GM12878 (cell line): ENCODE measurements at regions not wholly inside any gene's neighbourhood (a gene's known extent, or its start where the extent isn't known, plus 50 kb on each side); places are given as distances from the start of the nearest gene placed in this dataset.

Source experiments
- ATAC-seq: fragments of 200-7000 bp; cut with Tn5 transposase; 3 replicates; pipeline ENCODE4 v1.9.1; 2020; ENCODE audit warnings: mild to moderate bottlenecking, moderate library complexity
- BruUV-seq: library from RNA; stranded (reverse); fragments of 400-500 nt; replicated peaks from 2 replicates; lab custom pipeline; 2021; lab: Mats Ljungman, UMichigan
- CTCF ChIA-PET: fragments of 300-600 bp; sonication (Branson Sonifier 250); formaldehyde crosslinking; extraction: SDS; loops from one replicate; lab custom pipeline; 2021; ENCODE audit warnings: inconsistent platforms; lab: Yijun Ruan, JAX
- POLR2A ChIA-PET: fragments of 350-600 bp; formaldehyde crosslinking; extraction: SDS; loops from one replicate; lab custom pipeline; 2021; ENCODE audit warnings: inconsistent platforms; lab: Charles Lee
- RAD21 ChIA-PET: fragments of 300-600 bp; sonication (Branson Sonifier 250); formaldehyde crosslinking; loops from one replicate; lab custom pipeline; 2023; ENCODE audit warnings: antibody characterized with exemption; ENCODE audit not compliant: unreplicated experiment; lab: Charles Lee
- SMC1A ChIA-PET: fragments of 300-600 bp; sonication (Branson Sonifier 250); formaldehyde crosslinking; loops from one replicate; lab custom pipeline; 2023; ENCODE audit not compliant: unreplicated experiment, uncharacterized antibody; lab: Charles Lee
- DNase-seq: peaks from one replicate; pipeline ENCODE4 v3.0.0-alpha.2; 2011; ENCODE audit warnings: low read depth, low spot score
- FAIRE-seq: peaks from 3 replicates; lab custom pipeline; 2011; peaks lifted over from hg19 to GRCh38; lab: Jason Lieb, UNC
- H2AFZ ChIP-seq: 2 replicates; pipeline ENCODE4 v1.6.0; 2011; ENCODE audit warnings: low read depth, low read length, control low read depth; ENCODE audit not compliant: control insufficient read depth
- H3K27ac ChIP-seq: 2 replicates; pipeline ENCODE4 v1.5.1; 2011; ENCODE audit warnings: control low read depth; ENCODE audit not compliant: control insufficient read depth, insufficient read depth
- H3K27me3 ChIP-seq, 2 experiments: replicated peaks in 1 of 2; 2 replicates each; pipeline versions ENCODE4 v1.6.0 to v1.6.1; 2011; ENCODE audit warnings: low read length in 1 of 2; ENCODE audit not compliant: control insufficient read depth in 2 of 2, insufficient read depth in 2 of 2
- H3K36me3 ChIP-seq, 2 experiments: 2 replicates each; pipeline ENCODE4 v1.5.1; 2011; ENCODE audit warnings: low read length in 1 of 2; ENCODE audit not compliant: control insufficient read depth in 2 of 2, insufficient read depth in 2 of 2
- H3K4me1 ChIP-seq: 2 replicates; pipeline ENCODE4 v1.6.1; 2011; ENCODE audit warnings: mild to moderate bottlenecking, low read length, moderate library complexity, mixed read lengths; ENCODE audit not compliant: control insufficient read depth, insufficient read depth
- H3K4me2 ChIP-seq: 2 replicates; pipeline ENCODE4 v1.6.0; 2011; ENCODE audit warnings: control low read depth; ENCODE audit not compliant: control insufficient read depth, insufficient read depth
- H3K4me3 ChIP-seq: fragments of 200-600 bp; sonication (generic); 2 replicates; pipeline ENCODE4 v1.5.1; 2016
- H3K79me2 ChIP-seq: 2 replicates; pipeline ENCODE4 v1.6.0; 2011; ENCODE audit warnings: low read length; ENCODE audit not compliant: control insufficient read depth, insufficient read depth
- H3K9ac ChIP-seq: 2 replicates; pipeline ENCODE4 v1.8.0; 2011; ENCODE audit warnings: low read length, control low read depth, mixed read lengths; ENCODE audit not compliant: control insufficient read depth, insufficient read depth
- H3K9me3 ChIP-seq: replicated peaks from 3 replicates; pipeline ENCODE4 v1.5.1; 2011; ENCODE audit warnings: mild to moderate bottlenecking, low read length; ENCODE audit not compliant: control insufficient read depth, insufficient read depth
- H4K20me1 ChIP-seq: 2 replicates; pipeline ENCODE4 v1.6.0; 2011; ENCODE audit not compliant: control insufficient read depth, insufficient read depth
- ATF7 ChIP-seq: fragments of 450-650 bp; IDR thresholded peaks from 2 replicates; pipeline ENCODE4 v1.6.1; 2016; ENCODE audit warnings: low read depth, mild to moderate bottlenecking
- EED ChIP-seq: sonication (generic); IDR thresholded peaks from 2 replicates; pipeline ENCODE4 v1.6.1; 2016; ENCODE audit warnings: antibody characterized with exemption, low read depth
- EP300 ChIP-seq, 2 experiments: fragments of 150-350 bp in 1 of 2; IDR thresholded peaks; 2 replicates each; pipeline ENCODE4 v1.6.1; 2011 to 2012; ENCODE audit warnings: low read depth in 2 of 2, low read length in 2 of 2, borderline replicate concordance in 1 of 2, improper control_type of control experiment in 1 of 2, inconsistent platforms in 1 of 2; ENCODE audit not compliant: control insufficient read depth in 1 of 2
- KDM1A ChIP-seq: fragments of 200-600 bp; sonication (generic); IDR thresholded peaks from 2 replicates; pipeline ENCODE4 v1.6.1; 2016; ENCODE audit warnings: borderline replicate concordance
- POLR2AphosphoS2 ChIP-seq: IDR thresholded peaks from 2 replicates; pipeline ENCODE4 v1.6.1; 2011; ENCODE audit warnings: low read depth, mild to moderate bottlenecking, low read length, improper control_type of control experiment, moderate library complexity
- SMAD5 ChIP-seq: IDR thresholded peaks from 2 replicates; pipeline ENCODE4 v1.6.1; 2016; ENCODE audit warnings: antibody characterized with exemption, low read depth
- YBX1 ChIP-seq: fragments of 450-650 bp; IDR thresholded peaks from 2 replicates; pipeline ENCODE4 v1.6.1; 2016; ENCODE audit warnings: antibody characterized with exemption
- ZSCAN29 ChIP-seq: fragments of 450-650 bp; IDR thresholded peaks from 2 replicates; pipeline ENCODE4 v1.6.1; 2017; ENCODE audit warnings: mild to moderate bottlenecking, moderate library complexity
- WGBS: methylation state at CpG from one replicate; pipeline ENCODE4 v1.1.6; 2016; ENCODE audit warnings: low lambda C conversion rate; ENCODE audit not compliant: insufficient replicate concordance, insufficient coverage; ENCODE audit errors: missing lambda C conversion rate; 5-methylcytosine and 5-hydroxymethylcytosine counted together
- in situ Hi-C: fragments of 300-500 bp; cut with MboI; formaldehyde crosslinking; loops from 9 replicates; pipeline ENCODE4 v1.14.3; 2018; ENCODE audit warnings: mixed read lengths
- intact Hi-C: fragments of 100-400 bp; cut with micrococcal nuclease; formaldehyde crosslinking; loops from one replicate; pipeline ENCODE4 v1.14.2; 2022; ENCODE audit not compliant: unreplicated experiment
- TF ChIP-seq, protein P1 (sequence below): IDR thresholded peaks from 2 replicates; pipeline ENCODE4 v1.6.1; 2011; ENCODE audit warnings: borderline replicate concordance, low read depth, mild to moderate bottlenecking, moderate library complexity, low read length; ENCODE audit not compliant: insufficient read depth, poor library complexity, severe bottlenecking

DNA sequence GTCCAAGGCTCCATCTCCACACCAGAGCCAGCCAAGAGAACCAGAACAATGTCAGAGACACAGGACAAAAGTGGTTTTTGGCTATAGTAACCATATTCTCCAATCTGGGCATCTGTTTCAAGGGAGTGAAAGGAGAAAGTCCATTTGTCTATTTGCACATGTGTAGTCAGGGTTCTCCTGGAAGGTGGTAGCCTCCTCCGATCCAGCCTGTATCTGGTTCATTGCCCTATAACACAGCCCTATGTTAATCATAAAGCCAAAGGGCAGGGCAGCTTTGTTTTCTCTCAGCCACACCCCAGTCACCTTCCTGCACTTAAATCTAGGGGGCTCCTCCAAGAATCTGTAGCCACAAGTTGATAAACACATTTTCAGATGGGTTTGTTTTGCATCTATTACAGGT, 128.1 kb upstream of the ADPGK start:
- ATAC-seq: no peak
- in situ Hi-C loops (no loop called here), intact Hi-C loops (no loop called here)
- FAIRE-seq: no peak
- Histone ChIP-seq H3K9ac (no peak overlapping the region), H3K27ac (no peak overlapping the region), H3K4me1 (no peaks in the 10 kb centered on the region), H4K20me1 (no peaks in the 10 kb centered on the region), H3K4me3 (no peak overlapping the region), H3K27me3 (no peaks in the 10 kb centered on the region), H3K36me3 (no peaks in the 10 kb centered on the region), H3K79me2 (no peaks in the 10 kb centered on the region), H3K4me2 (no peak overlapping the region), H2AFZ (no peak overlapping the region), H3K9me3 (no peaks in the 10 kb centered on the region)
- POLR2A ChIA-PET: no interaction called here
- 100% methylated on average over 1 of the region's 1 CpG for WGBS
- RAD21 ChIA-PET: no interaction called here
- BruUV-seq: no TSS peak
- TF ChIP-seq POLR2AphosphoS2 (no peak), ZSCAN29 (no peak), SMAD5 (no peak), EED (no peak), KDM1A (no peak), EP300 (IDR thresholded peaks at IDR 0.05; ENCODE audit: borderline replicate concordance in 1 of 2, control insufficient read depth in 1 of 2, low read depth in 2 of 2, low read length in 2 of 2) (no peak), ATF7 (no peak), YBX1 (no peak)
- TF ChIP-seq, protein P1, sequence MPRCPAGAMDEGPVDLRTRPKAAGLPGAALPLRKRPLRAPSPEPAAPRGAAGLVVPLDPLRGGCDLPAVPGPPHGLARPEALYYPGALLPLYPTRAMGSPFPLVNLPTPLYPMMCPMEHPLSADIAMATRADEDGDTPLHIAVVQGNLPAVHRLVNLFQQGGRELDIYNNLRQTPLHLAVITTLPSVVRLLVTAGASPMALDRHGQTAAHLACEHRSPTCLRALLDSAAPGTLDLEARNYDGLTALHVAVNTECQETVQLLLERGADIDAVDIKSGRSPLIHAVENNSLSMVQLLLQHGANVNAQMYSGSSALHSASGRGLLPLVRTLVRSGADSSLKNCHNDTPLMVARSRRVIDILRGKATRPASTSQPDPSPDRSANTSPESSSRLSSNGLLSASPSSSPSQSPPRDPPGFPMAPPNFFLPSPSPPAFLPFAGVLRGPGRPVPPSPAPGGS: no peak
- DNase-seq: no peak
- SMC1A ChIA-PET: no interaction called here
- CTCF ChIA-PET: no interaction called here
